H1 (cell line): ENCODE measurements at regions not wholly inside any gene's neighbourhood (a gene's known extent, or its start where the extent isn't known, plus 50 kb on each side); places are given as distances from the start of the nearest gene placed in this dataset.
A peak's percentile ranks its signal among the peaks of the same experiment; 100 is the strongest.

ENCODE experiments used
- CTCF ChIA-PET: fragments of 300-600 bp; sonication (Branson Sonifier 250); formaldehyde crosslinking; loops from one replicate; lab custom pipeline; 2021; ENCODE audit not compliant: partially characterized antibody; lab: Charles Lee
- POLR2A ChIA-PET: fragments of 300-600 bp; sonication (Branson Sonifier 250); formaldehyde crosslinking; loops from one replicate; lab custom pipeline; 2021; ENCODE audit warnings: inconsistent platforms; ENCODE audit not compliant: partially characterized antibody; lab: Charles Lee
- DNase-seq, 2 experiments: peaks; one replicate each; pipeline versions ENCODE4 v3.0.0 to v3.0.0-alpha.2; 2010 to 2022; ENCODE audit warnings: low spot score in 2 of 2, low read depth in 1 of 2, mixed read lengths in 1 of 2
- FAIRE-seq: peaks from 2 replicates; lab custom pipeline; 2011; peaks lifted over from hg19 to GRCh38; lab: Jason Lieb, UNC
- H2AFZ ChIP-seq: 2 replicates; pipeline ENCODE4 v1.8.1; 2012; ENCODE audit warnings: low read length, inconsistent platforms
- H2AK5ac ChIP-seq: 2 replicates; pipeline ENCODE4 v1.6.1; 2013; ENCODE audit warnings: low read depth, low read length
- H2BK120ac ChIP-seq: replicated peaks from 2 replicates; pipeline ENCODE3; 2013; ENCODE audit warnings: low read depth, low read length, inconsistent platforms
- H2BK12ac ChIP-seq: 2 replicates; pipeline ENCODE4 v1.6.1; 2013; ENCODE audit warnings: low read depth, low read length
- H2BK15ac ChIP-seq: 2 replicates; pipeline ENCODE4 v1.6.1; 2013; ENCODE audit warnings: low read length
- H2BK20ac ChIP-seq: 2 replicates; pipeline ENCODE4 v1.6.1; 2013; ENCODE audit warnings: low read length
- H2BK5ac ChIP-seq: 2 replicates; pipeline ENCODE4 v1.6.1; 2013; ENCODE audit warnings: low read depth, low read length
- H3K14ac ChIP-seq: 2 replicates; pipeline ENCODE4 v1.6.1; 2013; ENCODE audit warnings: inconsistent platforms; ENCODE audit not compliant: insufficient read length
- H3K18ac ChIP-seq: 2 replicates; pipeline ENCODE4 v1.6.1; 2013; ENCODE audit warnings: low read length; ENCODE audit errors: extremely low read depth
- H3K23ac ChIP-seq: 2 replicates; pipeline ENCODE4 v1.6.1; 2013; ENCODE audit warnings: inconsistent platforms; ENCODE audit not compliant: insufficient read length
- H3K23me2 ChIP-seq: 2 replicates; pipeline ENCODE4 v1.6.1; 2013; ENCODE audit warnings: low read depth, low read length
- H3K27ac ChIP-seq: 2 replicates; pipeline ENCODE4 v1.6.1; 2011; ENCODE audit warnings: low read depth, low read length, inconsistent platforms
- H3K27me3 ChIP-seq, 4 experiments: replicated peaks in 1 of 4; 1 replicate in 1 of 4; 2 replicates in 3 of 4; pipeline versions ENCODE4 v1.6.1 to v1.8.1; 2011 to 2013; ENCODE audit warnings: low read length in 3 of 4, mild to moderate bottlenecking in 3 of 4, inconsistent platforms in 2 of 4, mixed read lengths in 2 of 4, moderate library complexity in 1 of 4; ENCODE audit not compliant: control insufficient read depth in 3 of 4, insufficient read depth in 3 of 4; ENCODE audit errors: extremely low read depth in 1 of 4
- H3K36me3 ChIP-seq, 4 experiments: 2 replicates each; pipeline versions ENCODE4 v1.6.1 to v1.8.1; 2011 to 2013; ENCODE audit warnings: mild to moderate bottlenecking in 4 of 4, low read length in 3 of 4, moderate library complexity in 2 of 4, control low read depth in 1 of 4, inconsistent platforms in 1 of 4; ENCODE audit not compliant: insufficient read depth in 4 of 4, control insufficient read depth in 2 of 4
- H3K4ac ChIP-seq: replicated peaks from 2 replicates; pipeline ENCODE3; 2013; ENCODE audit warnings: low read length, low read depth, mixed read lengths, inconsistent platforms; ENCODE audit not compliant: insufficient read length
- H3K4me1 ChIP-seq, 4 experiments: replicated peaks in 1 of 4; 1 replicate in 1 of 4; 2 replicates in 3 of 4; pipeline versions ENCODE4 v1.6.1 to v1.8.1; 2011 to 2013; ENCODE audit warnings: low read length in 3 of 4, inconsistent platforms in 2 of 4, mixed read lengths in 1 of 4; ENCODE audit not compliant: insufficient read depth in 4 of 4, control insufficient read depth in 3 of 4
- H3K4me2 ChIP-seq, 2 experiments: 2 replicates each; pipeline versions ENCODE4 v1.6.1 to v1.8.1; 2011 to 2013; ENCODE audit warnings: low read depth in 2 of 2, low read length in 2 of 2, control low read depth in 1 of 2, inconsistent platforms in 1 of 2, mild to moderate bottlenecking in 1 of 2; ENCODE audit not compliant: insufficient read depth in 1 of 2
- H3K4me3 ChIP-seq, 4 experiments: fragments of 200-600, 300-600 bp in 1 of 4; sonication (generic), shearing (Covaris generic), sonication (Bioruptor Twin) in 1 of 4; 2 replicates each; pipeline versions ENCODE4 v1.5.1 to v1.8.1; 2011 to 2016; ENCODE audit warnings: low read length in 4 of 4, low read depth in 3 of 4, control low read depth in 2 of 4, inconsistent platforms in 2 of 4, mild to moderate bottlenecking in 2 of 4, mixed read lengths in 1 of 4, moderate library complexity in 1 of 4; ENCODE audit not compliant: insufficient read depth in 2 of 4; ENCODE audit errors: extremely low read depth in 1 of 4
- H3K56ac ChIP-seq: replicated peaks from 2 replicates; pipeline ENCODE3; 2013; ENCODE audit warnings: low read depth, mild to moderate bottlenecking, mixed read lengths, low read length, inconsistent platforms; ENCODE audit not compliant: insufficient read length
- H3K79me1 ChIP-seq: 2 replicates; pipeline ENCODE4 v1.6.1; 2013; ENCODE audit warnings: low read depth, low read length, control low read depth
- H3K79me2 ChIP-seq, 2 experiments: 2 replicates each; pipeline versions ENCODE4 v1.6.1 to v1.8.1; 2012 to 2013; ENCODE audit warnings: low read length in 2 of 2, mild to moderate bottlenecking in 2 of 2, inconsistent platforms in 1 of 2; ENCODE audit not compliant: insufficient read depth in 2 of 2, control insufficient read depth in 1 of 2
- H3K9ac ChIP-seq, 4 experiments: replicated peaks in 1 of 4; 1 replicate in 1 of 4; 2 replicates in 3 of 4; pipeline versions ENCODE4 v1.6.1 to v1.8.1; 2011 to 2013; ENCODE audit warnings: low read depth in 3 of 4, low read length in 3 of 4, control low read depth in 2 of 4, mild to moderate bottlenecking in 2 of 4, moderate library complexity in 2 of 4, inconsistent platforms in 1 of 4; ENCODE audit errors: extremely low read depth in 1 of 4
- H3K9me3 ChIP-seq, 2 experiments: 2 replicates each; pipeline versions ENCODE4 v1.6.1 to v1.8.1; 2012 to 2013; ENCODE audit warnings: mild to moderate bottlenecking in 2 of 2, moderate library complexity in 2 of 2, control low read depth in 1 of 2, inconsistent platforms in 1 of 2, low read depth in 1 of 2, low read length in 1 of 2, mixed read lengths in 1 of 2; ENCODE audit not compliant: insufficient read depth in 2 of 2
- H4K20me1 ChIP-seq, 2 experiments: replicated peaks in 1 of 2; 2 replicates each; pipeline versions ENCODE3 to v1.8.1; 2011 to 2013; ENCODE audit warnings: inconsistent platforms in 2 of 2, low read length in 2 of 2, mild to moderate bottlenecking in 1 of 2; ENCODE audit not compliant: insufficient read depth in 2 of 2, control insufficient read depth in 1 of 2
- H4K5ac ChIP-seq: 2 replicates; pipeline ENCODE4 v1.6.1; 2013; ENCODE audit warnings: low read length, low read depth, mixed read lengths, inconsistent platforms; ENCODE audit not compliant: insufficient read length
- H4K8ac ChIP-seq: 2 replicates; pipeline ENCODE4 v1.8.0; 2013; ENCODE audit warnings: mild to moderate bottlenecking, moderate library complexity, low read length, inconsistent platforms; ENCODE audit not compliant: insufficient read depth; ENCODE audit errors: extremely low read depth
- H4K91ac ChIP-seq: replicated peaks from 2 replicates; pipeline ENCODE3; 2013; ENCODE audit warnings: low read length, mixed read lengths, inconsistent platforms; ENCODE audit not compliant: insufficient read length
- ASH2L ChIP-seq: fragments of 200-600, 300-600 bp; sonication (generic); IDR thresholded peaks from one replicate; pipeline ENCODE4 v1.7.1; 2017; ENCODE audit warnings: low read length
- CBX5 ChIP-seq: fragments of 300-800, 300-1000 bp; sonication (generic); IDR thresholded peaks from 2 replicates; pipeline ENCODE4 v1.7.1; 2016; ENCODE audit warnings: antibody characterized with exemption, low read length, low read depth
- CREB1 ChIP-seq: IDR thresholded peaks from 2 replicates; pipeline ENCODE4 v1.6.1; 2012; ENCODE audit warnings: inconsistent platforms
- E2F6 ChIP-seq: IDR thresholded peaks from 2 replicates; pipeline ENCODE4 v1.6.1; 2012; ENCODE audit warnings: inconsistent platforms
- EGR1 ChIP-seq: IDR thresholded peaks from 2 replicates; pipeline ENCODE4 v1.6.1; 2011; ENCODE audit warnings: low read depth, low read length, borderline replicate concordance
- JUND ChIP-seq: IDR thresholded peaks from 2 replicates; pipeline ENCODE4 v1.6.1; 2011; ENCODE audit warnings: mild to moderate bottlenecking, improper control_type of control experiment, low read length
- KDM1A ChIP-seq: fragments of 200-600, 300-600 bp; sonication (generic); IDR thresholded peaks from 2 replicates; pipeline ENCODE4 v1.7.1; 2016; ENCODE audit warnings: mild to moderate bottlenecking, low read length, borderline replicate concordance
- NANOG ChIP-seq: IDR thresholded peaks from 2 replicates; pipeline ENCODE4 v1.6.1; 2011; ENCODE audit warnings: low read length, low read depth, mild to moderate bottlenecking, inconsistent platforms; ENCODE audit not compliant: insufficient read depth, poor library complexity, severe bottlenecking
- POLR2AphosphoS5 ChIP-seq: IDR thresholded peaks from 2 replicates; pipeline ENCODE4 v1.6.1; 2011; ENCODE audit warnings: low read depth, low read length
- RXRA ChIP-seq: IDR thresholded peaks from 2 replicates; pipeline ENCODE4 v1.6.1; 2011; ENCODE audit warnings: low read depth, mild to moderate bottlenecking, low read length, moderate library complexity; ENCODE audit not compliant: insufficient read depth
- SIRT6 ChIP-seq: IDR thresholded peaks from one replicate; pipeline ENCODE4 v1.7.1; 2012; ENCODE audit warnings: low read length, inconsistent platforms
- SUZ12 ChIP-seq: fragments of 200-600 bp; sonication (generic); IDR thresholded peaks from 2 replicates; pipeline ENCODE4 v1.6.1; 2012; ENCODE audit warnings: mild to moderate bottlenecking, inconsistent platforms, low read length, moderate library complexity, mixed read lengths
- TAF1 ChIP-seq: IDR thresholded peaks from 2 replicates; pipeline ENCODE4 v1.6.1; 2011; ENCODE audit warnings: mild to moderate bottlenecking, low read depth, low read length
- TEAD4 ChIP-seq: IDR thresholded peaks from 2 replicates; pipeline ENCODE4 v1.6.1; 2012; ENCODE audit warnings: low read depth, low read length, inconsistent platforms, mixed read lengths
- WGBS, 2 experiments: shearing (Covaris generic) in 1 of 2; methylation state at CpG; one replicate each; pipeline versions ENCODE4 v1.1.6 to v1.1.7; 2013 to 2015; ENCODE audit warnings: low lambda C conversion rate in 2 of 2, mixed read lengths in 2 of 2, inconsistent platforms in 1 of 2, low coverage in 1 of 2, missing lambda C conversion rate in 1 of 2; ENCODE audit not compliant: insufficient replicate concordance in 2 of 2, insufficient coverage in 1 of 2, insufficient read length in 1 of 2; ENCODE audit errors: extremely low coverage in 1 of 2, missing lambda C conversion rate in 1 of 2; 5-methylcytosine and 5-hydroxymethylcytosine counted together
- TF ChIP-seq, protein P1 (sequence below): IDR thresholded peaks from 2 replicates; pipeline ENCODE4 v1.6.1; 2012; ENCODE audit warnings: inconsistent platforms

GRCh38 chr10:130621231-130621775 lies 485.1 kb downstream of the GLRX3 start:
- no peak overlapping the region for H3K4me2 ChIP-seq
- no peaks in the 10 kb centered on the region for H3K79me2 ChIP-seq
- no peak overlapping the region for H3K4me3 ChIP-seq
- 80% methylated on average over 8 of the region's 8 CpGs; no CpG with 5 or more reads in 1 of the 2 experiments for WGBS, 2 experiments
- H3K9me3 ChIP-seq = no peaks in the 10 kb centered on the region
- DNase-seq (no peak), FAIRE-seq (no peak)
- no peak overlapping the region for H3K23ac ChIP-seq
- CTCF ChIA-PET = no interaction called here
- peaks cover 0 to 7% (median 0%) of the 10 kb centered on the region in 4 experiments; a peak in 3 of 7 replicates for H3K4me1 ChIP-seq
- no peak overlapping the region for H2BK120ac ChIP-seq
- no peaks in the 10 kb centered on the region for H3K36me3 ChIP-seq
- no peak overlapping the region for H4K5ac ChIP-seq
- H3K14ac ChIP-seq = no peak overlapping the region
- H3K9ac ChIP-seq = no peak overlapping the region; a peak in 1 of 7 replicates
- no peak overlapping the region for H2AK5ac ChIP-seq
- no peak overlapping the region for H3K18ac ChIP-seq
- no peaks in the 10 kb centered on the region for H3K27me3 ChIP-seq
- POLR2A ChIA-PET = no interaction called here
- H4K91ac ChIP-seq = no peak overlapping the region
- no peak overlapping the region for H3K4ac ChIP-seq
- H2AFZ ChIP-seq = no peak overlapping the region
- no peak overlapping the region for H4K8ac ChIP-seq
- no peaks in the 10 kb centered on the region for H4K20me1 ChIP-seq
- no peaks in the 10 kb centered on the region for H3K79me1 ChIP-seq
- H2BK5ac ChIP-seq = no peak overlapping the region
- no peak overlapping the region for H2BK20ac ChIP-seq
- H3K27ac ChIP-seq = no peak overlapping the region
- H2BK15ac ChIP-seq = no peak overlapping the region
- H2BK12ac ChIP-seq = 0 out of 2 replicates have a peak overlapping the region, but pooled peaks have one; percentile 30
- no peaks in the 10 kb centered on the region for H3K23me2 ChIP-seq
- no peak overlapping the region for H3K56ac ChIP-seq
- TF ChIP-seq TEAD4 (no peak), TAF1 (no peak), NANOG (no peak), CBX5 (no peak), SIRT6 (no peak), ASH2L (no peak), POLR2AphosphoS5 (no peak), CREB1 (no peak), EGR1 (no peak), KDM1A (no peak), JUND (no peak), E2F6 (no peak), SUZ12 (no peak), RXRA (no peak)
- TF ChIP-seq, protein P1, sequence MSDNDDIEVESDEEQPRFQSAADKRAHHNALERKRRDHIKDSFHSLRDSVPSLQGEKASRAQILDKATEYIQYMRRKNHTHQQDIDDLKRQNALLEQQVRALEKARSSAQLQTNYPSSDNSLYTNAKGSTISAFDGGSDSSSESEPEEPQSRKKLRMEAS = no peak
